GM13976 (cell line): ENCODE measurements at regions not wholly inside any gene's neighbourhood (a gene's known extent, or its start where the extent isn't known, plus 50 kb on each side); places are given as distances from the start of the nearest gene placed in this dataset.

ENCODE experiments used
- DNase-seq: peaks from one replicate; pipeline ENCODE4 v3.0.0; 2012; ENCODE audit warnings: low spot score
- CTCF ChIP-seq: IDR thresholded peaks from 2 replicates; pipeline ENCODE4 v1.5.1; 2012; ENCODE audit warnings: borderline replicate concordance, mild to moderate bottlenecking; ENCODE audit not compliant: insufficient read depth; ENCODE audit errors: extremely low read depth, missing control alignments, control extremely low read depth
- in situ Hi-C: fragments of 300-500 bp; cut with MboI; formaldehyde crosslinking; loops from one replicate; pipeline ENCODE4 v1.12.0; 2022; ENCODE audit warnings: low sequenced_read_pairs, mixed read lengths, inconsistent platforms; ENCODE audit not compliant: unreplicated experiment

DNA sequence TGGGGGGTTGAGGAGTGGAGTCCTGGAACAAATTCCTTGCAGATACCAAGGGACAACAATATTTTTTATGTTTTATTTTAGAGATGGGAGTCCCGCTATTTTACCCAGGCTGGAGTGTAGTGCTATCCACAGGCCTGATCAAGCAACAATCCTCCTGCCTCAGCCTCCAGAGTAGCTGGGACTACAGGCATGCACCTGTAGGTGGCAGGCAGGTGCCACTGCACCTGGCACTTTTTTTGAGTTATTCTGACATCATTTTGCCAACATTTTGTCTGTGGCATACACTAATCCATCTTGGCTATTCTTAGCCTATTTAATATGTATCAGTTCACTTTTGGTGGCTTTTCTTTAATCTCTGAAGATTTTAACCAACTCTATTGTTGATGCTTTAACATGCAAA lies 317.8 kb upstream of the MTPN start:
- in situ Hi-C loops = no loop called here
- no peak for DNase-seq
- no peak for TF ChIP-seq CTCF

- no peak for TF ChIP-seq CTCF
- in situ Hi-C loops = no loop called here
- no peak for DNase-seq
Observed at GRCh38 chr7:136293841-136294391, 316.8 kb upstream of the MTPN start.

DNA sequence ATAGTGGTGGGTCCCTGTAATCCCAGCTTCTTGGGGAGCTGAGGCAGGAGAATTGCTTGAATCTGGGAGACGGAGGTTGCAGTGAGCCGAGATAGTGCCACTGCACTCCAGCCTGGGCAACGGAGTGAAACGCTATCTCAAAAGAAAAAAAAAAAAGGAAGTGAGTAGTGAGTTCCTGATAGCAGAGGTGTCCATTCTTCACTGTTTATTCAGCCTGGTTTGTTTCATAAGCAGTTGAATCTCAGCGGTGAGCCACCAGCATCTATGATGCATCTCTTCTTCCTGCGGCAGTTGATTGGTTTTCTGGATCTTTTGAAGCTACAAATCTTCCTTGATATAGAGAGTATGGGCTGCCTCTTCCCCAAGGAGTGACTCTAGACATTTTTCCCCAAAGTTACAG lies 316.1 kb upstream of the MTPN start:
- in situ Hi-C loops = no loop called here
- no peak for DNase-seq
- no peak for TF ChIP-seq CTCF

DNA sequence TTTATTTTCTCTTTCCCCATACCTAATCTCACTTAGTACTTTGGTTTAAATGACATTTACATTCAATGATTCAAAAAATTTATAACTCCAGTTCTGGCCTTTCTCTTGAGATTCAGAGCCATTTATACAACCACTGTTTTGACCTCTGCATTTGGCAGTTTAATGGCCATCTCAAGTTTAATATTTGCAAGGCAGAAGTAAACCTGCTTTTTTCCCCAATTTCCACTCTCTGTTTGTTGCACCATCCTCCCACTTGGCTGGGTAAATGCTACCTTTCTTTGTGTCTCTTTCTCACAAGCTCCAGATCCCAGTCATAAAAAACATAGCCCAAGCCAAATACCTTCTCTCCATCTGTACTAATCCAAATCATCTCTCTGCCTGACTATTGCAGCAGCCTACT lies 315.2 kb upstream of the MTPN start:
- TF ChIP-seq CTCF = no peak
- in situ Hi-C loops = no loop called here
- no peak for DNase-seq

DNA sequence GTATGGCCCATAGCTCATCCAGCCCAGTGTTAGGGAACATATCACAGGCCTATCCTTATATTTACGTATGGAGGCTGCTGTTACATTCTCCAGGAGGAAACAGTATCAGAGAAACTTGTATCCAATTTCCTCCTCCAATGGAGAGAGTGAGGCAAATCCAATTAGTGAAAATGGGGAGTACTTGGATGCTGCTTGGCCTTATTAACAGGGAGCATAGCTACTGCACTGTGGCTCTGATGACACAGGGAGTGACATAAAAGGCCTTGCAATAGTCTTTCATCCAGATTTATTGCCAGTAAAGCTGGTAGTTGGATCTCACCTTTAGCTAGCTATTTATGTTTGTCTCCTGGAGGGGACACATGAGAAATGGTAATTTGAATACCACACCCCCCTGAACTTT lies 313.2 kb upstream of the MTPN start:
- TF ChIP-seq CTCF = no peak
- in situ Hi-C loops = no loop called here

GRCh38 chr7:136278057-136278456 lies 300.9 kb upstream of the MTPN start:
- no peak for DNase-seq
- in situ Hi-C loops = no loop called here
- no peak for TF ChIP-seq CTCF

More for the DNA sequence above, 313.2 kb upstream of the MTPN start:
- no peak for DNase-seq

- in situ Hi-C loops = no loop called here
- TF ChIP-seq CTCF = no peak
- DNase-seq = no peak
Observed at GRCh38 chr7:136275794-136276193, 298.6 kb upstream of the MTPN start.
